ENCODE measurements at regions not wholly inside any gene's neighbourhood (a gene's known extent, or its start where the extent isn't known, plus 50 kb on each side); places are given as distances from the start of the nearest gene placed in this dataset.

DNA sequence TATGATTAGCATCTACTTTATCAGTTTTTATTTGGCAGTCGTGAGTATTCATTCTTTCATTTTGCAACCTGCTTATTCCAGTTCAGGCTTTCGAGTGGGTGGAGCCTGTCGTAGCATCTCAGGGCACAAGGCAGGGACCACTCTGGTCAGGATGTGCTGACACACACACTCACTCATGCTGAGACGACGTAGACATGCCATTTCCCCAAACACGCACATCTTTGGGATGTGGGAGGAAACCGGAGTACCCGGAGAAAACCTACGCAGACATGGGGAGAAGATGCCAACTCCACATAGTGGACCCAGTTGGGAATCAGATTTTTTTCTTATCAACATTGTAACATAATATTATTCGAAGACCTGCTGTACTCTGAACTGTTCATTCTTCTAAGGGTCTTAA, 756.5 kb upstream of the RBFOX1 start:
- 69 to 78% methylated on average over 10 of the region's 10 CpGs for WGBS, 2 donors (ENCODE audit: low coverage in 1 of 2)
- Histone ChIP-seq H3K9me3 (no peaks in the 10 kb centered on the region), H3K27me3 (no peaks in the 10 kb centered on the region), H3K4me3 (no peak overlapping the region), H3K4me1 (no peaks in the 10 kb centered on the region), H3K36me3 (no peaks in the 10 kb centered on the region), H3K27ac (no peak overlapping the region)
- DNase-seq: no peak
- intact Hi-C loops (cut with DNase I; ENCODE audit: low total_unique reads): no loop called here
- TF ChIP-seq EP300 (IDR thresholded peaks at IDR 0.05; ENCODE audit: low read depth) (no peak), POLR2A (IDR thresholded peaks at IDR 0.05) (no peak)
- in situ Hi-C loops (cut with MboI; ENCODE audit: low pct_ligation_motif_present in 1 of 4, low pct_unique_long_range_greater_than_20kb in 1 of 4, low sequenced_read_pairs in 3 of 4): no loop called here

DNA sequence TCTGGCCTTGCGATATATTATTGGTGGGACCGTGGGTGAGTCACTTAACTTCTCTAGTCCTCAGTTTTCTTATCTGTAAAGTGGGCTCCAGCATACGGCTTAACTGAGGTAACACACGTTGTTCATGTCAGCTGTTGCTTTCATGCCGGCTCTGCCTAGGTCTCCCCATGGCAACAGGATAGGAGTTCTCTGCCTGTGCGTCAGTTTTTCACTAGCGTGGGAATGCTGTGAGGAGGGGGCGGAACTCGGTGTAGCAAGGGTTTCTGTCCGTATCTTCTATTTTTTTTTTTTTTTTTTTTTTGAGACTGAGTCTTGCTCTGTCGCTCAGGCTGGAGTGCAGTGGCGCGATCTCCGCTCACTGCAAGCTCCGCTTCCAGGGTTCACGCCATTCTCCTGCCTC, 758.5 kb upstream of the RBFOX1 start:
- 79 to 86% methylated on average over 6 to 16 of the region's 16 CpGs for WGBS, 2 donors (ENCODE audit: low coverage in 1 of 2)
- in situ Hi-C loops (cut with MboI; ENCODE audit: low pct_ligation_motif_present in 1 of 4, low pct_unique_long_range_greater_than_20kb in 1 of 4, low sequenced_read_pairs in 3 of 4): no loop called here
- H3K4me1 ChIP-seq: no peaks in the 10 kb centered on the region
- no peak for DNase-seq
- no peak overlapping the region for H3K27ac ChIP-seq
- intact Hi-C loops (cut with DNase I; ENCODE audit: low total_unique reads): no loop called here
- no peaks in the 10 kb centered on the region for H3K9me3 ChIP-seq
- no peak overlapping the region for H3K4me3 ChIP-seq
- TF ChIP-seq, protein P1, sequence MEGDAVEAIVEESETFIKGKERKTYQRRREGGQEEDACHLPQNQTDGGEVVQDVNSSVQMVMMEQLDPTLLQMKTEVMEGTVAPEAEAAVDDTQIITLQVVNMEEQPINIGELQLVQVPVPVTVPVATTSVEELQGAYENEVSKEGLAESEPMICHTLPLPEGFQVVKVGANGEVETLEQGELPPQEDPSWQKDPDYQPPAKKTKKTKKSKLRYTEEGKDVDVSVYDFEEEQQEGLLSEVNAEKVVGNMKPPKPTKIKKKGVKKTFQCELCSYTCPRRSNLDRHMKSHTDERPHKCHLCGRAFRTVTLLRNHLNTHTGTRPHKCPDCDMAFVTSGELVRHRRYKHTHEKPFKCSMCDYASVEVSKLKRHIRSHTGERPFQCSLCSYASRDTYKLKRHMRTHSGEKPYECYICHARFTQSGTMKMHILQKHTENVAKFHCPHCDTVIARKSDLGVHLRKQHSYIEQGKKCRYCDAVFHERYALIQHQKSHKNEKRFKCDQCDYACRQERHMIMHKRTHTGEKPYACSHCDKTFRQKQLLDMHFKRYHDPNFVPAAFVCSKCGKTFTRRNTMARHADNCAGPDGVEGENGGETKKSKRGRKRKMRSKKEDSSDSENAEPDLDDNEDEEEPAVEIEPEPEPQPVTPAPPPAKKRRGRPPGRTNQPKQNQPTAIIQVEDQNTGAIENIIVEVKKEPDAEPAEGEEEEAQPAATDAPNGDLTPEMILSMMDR (IDR thresholded peaks at IDR 0.05): no peak
- no peak for TF ChIP-seq POLR2AphosphoS5 (IDR thresholded peaks at IDR 0.05)
- no peak for TF ChIP-seq EP300 (IDR thresholded peaks at IDR 0.05; ENCODE audit: low read depth)
- no peak for TF ChIP-seq POLR2A (IDR thresholded peaks at IDR 0.05)
- no peaks in the 10 kb centered on the region for H3K36me3 ChIP-seq
- H3K27me3 ChIP-seq: no peaks in the 10 kb centered on the region

DNA sequence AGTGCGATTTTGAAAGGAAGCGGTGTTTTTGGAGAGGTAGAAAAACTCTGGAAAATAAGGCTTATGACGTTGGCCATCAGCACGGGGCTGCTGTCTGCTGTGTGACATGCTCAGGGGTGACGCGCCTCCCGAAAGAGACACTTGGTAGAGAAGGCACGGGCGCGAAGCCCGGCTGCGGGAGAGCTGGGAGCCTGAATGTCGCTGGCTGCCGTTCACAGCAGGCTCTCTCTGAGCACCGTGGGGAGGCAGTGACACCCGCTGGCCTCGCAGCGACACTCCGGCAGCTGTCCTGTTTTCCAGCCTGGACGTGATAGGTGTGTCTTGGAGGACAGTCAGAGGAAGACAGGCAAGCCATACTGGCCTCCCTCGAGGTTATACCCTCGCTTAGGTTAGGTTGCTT, 759.1 kb upstream of the RBFOX1 start:
- 31 to 67% methylated on average over 3 to 20 of the region's 22 CpGs for WGBS, 2 donors (ENCODE audit: low coverage in 1 of 2)
- Histone ChIP-seq H3K9me3 (no peaks in the 10 kb centered on the region), H3K27me3 (no peaks in the 10 kb centered on the region), H3K4me3 (no peak overlapping the region), H3K4me1 (no peaks in the 10 kb centered on the region), H3K36me3 (no peaks in the 10 kb centered on the region), H3K27ac (no peak overlapping the region)
- no peak for TF ChIP-seq POLR2AphosphoS5 (IDR thresholded peaks at IDR 0.05)
- no peak for TF ChIP-seq POLR2A (IDR thresholded peaks at IDR 0.05)
- TF ChIP-seq, protein P1 (IDR thresholded peaks at IDR 0.05): peak in 3 of 5 experiments; percentile 18 to 38 (median 30)
- TF ChIP-seq EP300 (IDR thresholded peaks at IDR 0.05; ENCODE audit: low read depth): no peak
- DNase-seq: peak; percentile 28
- intact Hi-C loops (cut with DNase I; ENCODE audit: low total_unique reads) (no loop called here), in situ Hi-C loops (cut with MboI; ENCODE audit: low pct_ligation_motif_present in 1 of 4, low pct_unique_long_range_greater_than_20kb in 1 of 4, low sequenced_read_pairs in 3 of 4) (no loop called here)

DNA sequence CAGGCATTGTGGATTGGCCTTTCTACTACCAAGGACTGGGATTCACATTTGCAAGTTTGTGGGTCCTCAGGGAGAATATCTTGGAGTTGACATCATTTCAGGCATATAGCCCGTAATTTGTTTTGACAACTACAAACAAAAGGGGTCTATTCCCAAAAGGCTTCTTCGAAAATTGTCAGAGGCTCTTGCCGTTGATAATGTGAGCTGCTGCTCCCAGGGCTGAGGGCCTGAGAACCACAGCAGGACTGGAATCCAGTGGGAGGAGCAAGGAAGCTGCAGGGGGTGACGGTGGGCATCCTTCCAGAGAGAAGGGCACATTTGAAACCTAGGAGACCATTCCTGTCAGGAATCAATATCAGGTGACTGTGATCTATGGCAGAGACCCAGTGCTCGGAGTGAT, 761.6 kb upstream of the RBFOX1 start:
- Histone ChIP-seq H3K9me3 (no peaks in the 10 kb centered on the region), H3K27me3 (no peaks in the 10 kb centered on the region), H3K27ac (no peak overlapping the region), H3K4me1 (no peaks in the 10 kb centered on the region), H3K4me3 (no peak overlapping the region), H3K36me3 (no peaks in the 10 kb centered on the region)
- DNase-seq: no peak
- WGBS, 2 donors (ENCODE audit: low coverage in 1 of 2): 62 to 88% methylated on average over 2 to 5 of the region's 5 CpGs
- TF ChIP-seq, protein P1 (IDR thresholded peaks at IDR 0.05): no peak
- TF ChIP-seq EP300 (IDR thresholded peaks at IDR 0.05; ENCODE audit: low read depth) (no peak), POLR2A (IDR thresholded peaks at IDR 0.05) (no peak), POLR2AphosphoS5 (IDR thresholded peaks at IDR 0.05) (no peak)
- intact Hi-C loops (cut with DNase I; ENCODE audit: low total_unique reads): no loop called here
- in situ Hi-C loops (cut with MboI; ENCODE audit: low pct_ligation_motif_present in 1 of 4, low pct_unique_long_range_greater_than_20kb in 1 of 4, low sequenced_read_pairs in 3 of 4): no loop called here

DNA sequence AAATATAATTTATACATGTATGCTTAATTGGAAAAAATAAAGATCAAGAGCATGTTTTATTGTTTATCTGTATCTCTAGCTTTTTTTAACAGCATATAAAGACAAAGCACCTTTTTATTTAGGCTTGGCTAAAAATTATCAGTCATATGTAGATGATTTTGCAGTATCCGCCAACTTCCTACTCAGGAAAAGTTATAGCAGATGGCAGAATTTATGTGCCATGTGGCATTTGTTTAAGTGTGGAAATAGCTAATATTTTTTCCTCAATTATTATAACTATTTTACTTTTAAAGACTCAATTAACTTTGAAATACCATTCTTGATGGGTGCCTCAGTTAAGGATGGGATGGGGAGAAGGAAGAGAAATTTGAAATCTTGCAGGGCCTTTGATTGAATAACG, 762.1 kb upstream of the RBFOX1 start:
- Histone ChIP-seq H3K36me3 (no peaks in the 10 kb centered on the region), H3K9me3 (no peaks in the 10 kb centered on the region), H3K4me1 (no peaks in the 10 kb centered on the region), H3K4me3 (no peak overlapping the region), H3K27me3 (no peaks in the 10 kb centered on the region), H3K27ac (no peak overlapping the region)
- intact Hi-C loops (cut with DNase I; ENCODE audit: low total_unique reads) (no loop called here), in situ Hi-C loops (cut with MboI; ENCODE audit: low pct_ligation_motif_present in 1 of 4, low pct_unique_long_range_greater_than_20kb in 1 of 4, low sequenced_read_pairs in 3 of 4) (no loop called here)
- DNase-seq: no peak
- WGBS, 2 donors (ENCODE audit: low coverage in 1 of 2): 87 to 100% methylated on average over 2 of the region's 2 CpGs
- no peak for TF ChIP-seq POLR2A (IDR thresholded peaks at IDR 0.05)
- no peak for TF ChIP-seq EP300 (IDR thresholded peaks at IDR 0.05; ENCODE audit: low read depth)
- TF ChIP-seq POLR2AphosphoS5 (IDR thresholded peaks at IDR 0.05): no peak
- TF ChIP-seq, protein P1 (IDR thresholded peaks at IDR 0.05): no peak

All from transverse colon (tissue), 4 donors.